ENCODE measurements at regions not wholly inside any gene's neighbourhood (a gene's known extent, or its start where the extent isn't known, plus 50 kb on each side); places are given as distances from the start of the nearest gene placed in this dataset.
A peak's percentile ranks its signal among the peaks of the same experiment; 100 is the strongest.
"Not testable (repeated sequence)": the region's sequence is repeated elsewhere in the genome, so short reads cannot be mapped to it uniquely, and the experiment has no call there.

DNA sequence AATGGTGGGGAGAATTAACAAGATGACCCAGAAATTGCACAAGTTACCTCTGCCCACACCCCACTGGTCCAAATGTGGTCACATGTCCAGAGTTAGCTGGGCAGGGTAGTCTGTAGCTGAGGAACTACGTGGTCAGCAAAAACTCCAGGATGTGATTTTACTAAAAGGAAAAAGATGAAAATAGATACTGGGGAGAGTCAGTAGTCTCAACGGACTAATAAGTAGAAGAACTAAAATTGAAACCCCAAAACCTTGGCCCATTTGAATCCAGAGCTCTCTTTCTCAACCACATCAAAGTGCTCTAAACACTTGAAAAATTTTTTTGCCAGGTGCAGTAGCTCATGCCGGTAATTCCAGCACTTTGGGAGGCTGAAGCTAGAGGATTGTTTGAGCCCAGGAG lies 146.3 kb downstream of the SKIDA1 start:
- BruUV-seq (replicated peaks): no TSS peak
- Histone ChIP-seq H3K9me3 (ENCODE audit: control insufficient read depth, insufficient read depth, low read depth, low read length) (no peaks in the 10 kb centered on the region), H3K27ac (ENCODE audit: low read length) (peak overlapping the region; percentile 79; the same call in 1 of the 2 replicates), H3K4me1 (ENCODE audit: control insufficient read depth, insufficient read depth, low read length) (peaks cover 8% of the 10 kb centered on the region), H3K36me3 (ENCODE audit: control insufficient read depth, insufficient read depth, low read length) (no peaks in the 10 kb centered on the region), H3K4me3 (ENCODE audit: low read depth in 2 of 2, low read length in 2 of 2) (no peak overlapping the region), H3K27me3 (ENCODE audit: control insufficient read depth, insufficient read depth, low read length) (no peaks in the 10 kb centered on the region)
- ChIA-PET POLR2A (no interaction called here), CTCF (interaction anchor here (0.6 kb wide), 1 partner anchor 26 kb away, joined by 3 read pairs; no protein-coding TSS in a partner anchor)
- in situ Hi-C loops (cut with HindIII; ENCODE audit: low pct_unique_long_range_greater_than_20kb, low sequenced_read_pairs): no loop called here
- ATAC-seq (no peak), DNase-seq (ENCODE audit: low read depth, low spot score) (no peak)
- intact Hi-C loops (cut with micrococcal nuclease; ENCODE audit: unreplicated experiment): no loop called here
- TF ChIP-seq, protein P1, sequence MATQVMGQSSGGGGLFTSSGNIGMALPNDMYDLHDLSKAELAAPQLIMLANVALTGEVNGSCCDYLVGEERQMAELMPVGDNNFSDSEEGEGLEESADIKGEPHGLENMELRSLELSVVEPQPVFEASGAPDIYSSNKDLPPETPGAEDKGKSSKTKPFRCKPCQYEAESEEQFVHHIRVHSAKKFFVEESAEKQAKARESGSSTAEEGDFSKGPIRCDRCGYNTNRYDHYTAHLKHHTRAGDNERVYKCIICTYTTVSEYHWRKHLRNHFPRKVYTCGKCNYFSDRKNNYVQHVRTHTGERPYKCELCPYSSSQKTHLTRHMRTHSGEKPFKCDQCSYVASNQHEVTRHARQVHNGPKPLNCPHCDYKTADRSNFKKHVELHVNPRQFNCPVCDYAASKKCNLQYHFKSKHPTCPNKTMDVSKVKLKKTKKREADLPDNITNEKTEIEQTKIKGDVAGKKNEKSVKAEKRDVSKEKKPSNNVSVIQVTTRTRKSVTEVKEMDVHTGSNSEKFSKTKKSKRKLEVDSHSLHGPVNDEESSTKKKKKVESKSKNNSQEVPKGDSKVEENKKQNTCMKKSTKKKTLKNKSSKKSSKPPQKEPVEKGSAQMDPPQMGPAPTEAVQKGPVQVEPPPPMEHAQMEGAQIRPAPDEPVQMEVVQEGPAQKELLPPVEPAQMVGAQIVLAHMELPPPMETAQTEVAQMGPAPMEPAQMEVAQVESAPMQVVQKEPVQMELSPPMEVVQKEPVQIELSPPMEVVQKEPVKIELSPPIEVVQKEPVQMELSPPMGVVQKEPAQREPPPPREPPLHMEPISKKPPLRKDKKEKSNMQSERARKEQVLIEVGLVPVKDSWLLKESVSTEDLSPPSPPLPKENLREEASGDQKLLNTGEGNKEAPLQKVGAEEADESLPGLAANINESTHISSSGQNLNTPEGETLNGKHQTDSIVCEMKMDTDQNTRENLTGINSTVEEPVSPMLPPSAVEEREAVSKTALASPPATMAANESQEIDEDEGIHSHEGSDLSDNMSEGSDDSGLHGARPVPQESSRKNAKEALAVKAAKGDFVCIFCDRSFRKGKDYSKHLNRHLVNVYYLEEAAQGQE (IDR thresholded peaks at IDR 0.05; ENCODE audit: insufficient read depth in 1 of 2, low read depth in 2 of 2, low read length in 1 of 2): no peak
- TF ChIP-seq, protein P2, sequence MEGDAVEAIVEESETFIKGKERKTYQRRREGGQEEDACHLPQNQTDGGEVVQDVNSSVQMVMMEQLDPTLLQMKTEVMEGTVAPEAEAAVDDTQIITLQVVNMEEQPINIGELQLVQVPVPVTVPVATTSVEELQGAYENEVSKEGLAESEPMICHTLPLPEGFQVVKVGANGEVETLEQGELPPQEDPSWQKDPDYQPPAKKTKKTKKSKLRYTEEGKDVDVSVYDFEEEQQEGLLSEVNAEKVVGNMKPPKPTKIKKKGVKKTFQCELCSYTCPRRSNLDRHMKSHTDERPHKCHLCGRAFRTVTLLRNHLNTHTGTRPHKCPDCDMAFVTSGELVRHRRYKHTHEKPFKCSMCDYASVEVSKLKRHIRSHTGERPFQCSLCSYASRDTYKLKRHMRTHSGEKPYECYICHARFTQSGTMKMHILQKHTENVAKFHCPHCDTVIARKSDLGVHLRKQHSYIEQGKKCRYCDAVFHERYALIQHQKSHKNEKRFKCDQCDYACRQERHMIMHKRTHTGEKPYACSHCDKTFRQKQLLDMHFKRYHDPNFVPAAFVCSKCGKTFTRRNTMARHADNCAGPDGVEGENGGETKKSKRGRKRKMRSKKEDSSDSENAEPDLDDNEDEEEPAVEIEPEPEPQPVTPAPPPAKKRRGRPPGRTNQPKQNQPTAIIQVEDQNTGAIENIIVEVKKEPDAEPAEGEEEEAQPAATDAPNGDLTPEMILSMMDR (IDR thresholded peaks at IDR 0.05): no peak
- no peak for TF ChIP-seq POLR2AphosphoS5 (IDR thresholded peaks at IDR 0.05; ENCODE audit: low read depth, low read length)
- no peak for TF ChIP-seq SIN3A (IDR thresholded peaks at IDR 0.05; ENCODE audit: borderline replicate concordance, insufficient read depth, low read depth, low read length)
- no peak for TF ChIP-seq TCF7L2 (IDR thresholded peaks at IDR 0.05; ENCODE audit: low read depth, low read length)

DNA sequence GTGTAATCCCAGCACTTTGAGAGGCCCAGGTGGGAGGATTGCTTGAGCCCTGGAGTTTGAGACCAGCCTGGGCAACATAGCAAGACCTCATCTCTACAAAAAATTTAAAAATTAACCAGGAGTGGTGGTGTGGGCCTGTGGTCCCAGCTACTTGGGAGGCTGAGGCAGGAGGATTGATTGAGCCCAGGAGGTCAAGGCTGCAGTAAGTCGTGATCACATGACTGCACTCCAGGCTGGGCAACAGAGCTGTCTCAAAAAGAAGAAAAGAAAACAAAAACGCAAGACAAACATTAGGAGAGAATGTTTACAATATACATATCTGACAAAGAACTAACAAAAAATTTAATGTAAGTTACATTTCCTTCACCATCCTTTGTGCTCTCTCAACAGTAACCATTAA lies 150.2 kb downstream of the SKIDA1 start:
- H3K9me3 ChIP-seq (ENCODE audit: control insufficient read depth, insufficient read depth, low read depth, low read length); BruUV-seq (replicated peaks); H3K27me3 ChIP-seq (ENCODE audit: control insufficient read depth, insufficient read depth, low read length); H3K36me3 ChIP-seq (ENCODE audit: control insufficient read depth, insufficient read depth, low read length); in situ Hi-C loops (cut with HindIII; ENCODE audit: low pct_unique_long_range_greater_than_20kb, low sequenced_read_pairs); CTCF ChIA-PET; DNase-seq (ENCODE audit: low read depth, low spot score); H3K4me3 ChIP-seq (ENCODE audit: low read depth in 2 of 2, low read length in 2 of 2); POLR2A ChIA-PET; intact Hi-C loops (cut with micrococcal nuclease; ENCODE audit: unreplicated experiment): not testable (repeated sequence)
- ATAC-seq: 0 out of 2 replicates have a peak, but pooled peaks have one; percentile 12
- Histone ChIP-seq H3K4me1 (ENCODE audit: control insufficient read depth, insufficient read depth, low read length) (peaks cover 15% of the 10 kb centered on the region), H3K27ac (ENCODE audit: low read length) (peak overlapping the region; percentile 91)

DNA sequence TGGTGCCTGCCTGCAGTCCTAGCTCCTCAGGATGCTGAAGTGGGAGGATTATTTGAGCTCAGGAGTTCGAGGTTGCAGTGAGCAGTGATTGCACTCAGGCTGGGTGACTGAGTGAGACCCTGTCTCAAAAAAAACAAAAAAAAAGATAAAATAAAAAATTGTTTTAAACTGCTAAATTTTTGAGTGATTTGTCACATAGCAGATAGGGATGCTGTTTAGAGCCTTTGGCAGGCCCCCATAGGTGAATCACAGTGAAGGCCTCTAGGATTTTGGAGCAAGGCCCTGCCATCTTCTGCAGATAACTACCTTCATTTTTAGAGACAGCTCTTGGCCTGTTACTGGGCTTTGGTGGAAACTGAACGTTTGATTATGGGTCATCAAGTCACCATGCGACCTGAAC lies 151.6 kb downstream of the SKIDA1 start:
- H3K4me3 ChIP-seq (ENCODE audit: low read depth in 2 of 2, low read length in 2 of 2); H3K9me3 ChIP-seq (ENCODE audit: control insufficient read depth, insufficient read depth, low read depth, low read length); ATAC-seq; intact Hi-C loops (cut with micrococcal nuclease; ENCODE audit: unreplicated experiment); BruUV-seq (replicated peaks); DNase-seq (ENCODE audit: low read depth, low spot score); H3K27me3 ChIP-seq (ENCODE audit: control insufficient read depth, insufficient read depth, low read length); CTCF ChIA-PET; in situ Hi-C loops (cut with HindIII; ENCODE audit: low pct_unique_long_range_greater_than_20kb, low sequenced_read_pairs); H3K36me3 ChIP-seq (ENCODE audit: control insufficient read depth, insufficient read depth, low read length): not testable (repeated sequence)
- POLR2A ChIA-PET: interaction anchor here (0.5 kb wide), 1 partner anchor 112 kb away, joined by 3 read pairs; no protein-coding TSS in a partner anchor
- H3K27ac ChIP-seq (ENCODE audit: low read length): peak overlapping the region; percentile 91
- peaks cover 27% of the 10 kb centered on the region for H3K4me1 ChIP-seq (ENCODE audit: control insufficient read depth, insufficient read depth, low read length)
